NCI-H128 (cell line): ENCODE measurements at regions not wholly inside any gene's neighbourhood (a gene's known extent, or its start where the extent isn't known, plus 50 kb on each side); places are given as distances from the start of the nearest gene placed in this dataset.

ENCODE experiments used
- DNase-seq: peaks from one replicate; lab custom pipeline; 2025; ENCODE audit not compliant: unreplicated experiment; lab: John Stamatoyannopoulos, UW

DNA sequence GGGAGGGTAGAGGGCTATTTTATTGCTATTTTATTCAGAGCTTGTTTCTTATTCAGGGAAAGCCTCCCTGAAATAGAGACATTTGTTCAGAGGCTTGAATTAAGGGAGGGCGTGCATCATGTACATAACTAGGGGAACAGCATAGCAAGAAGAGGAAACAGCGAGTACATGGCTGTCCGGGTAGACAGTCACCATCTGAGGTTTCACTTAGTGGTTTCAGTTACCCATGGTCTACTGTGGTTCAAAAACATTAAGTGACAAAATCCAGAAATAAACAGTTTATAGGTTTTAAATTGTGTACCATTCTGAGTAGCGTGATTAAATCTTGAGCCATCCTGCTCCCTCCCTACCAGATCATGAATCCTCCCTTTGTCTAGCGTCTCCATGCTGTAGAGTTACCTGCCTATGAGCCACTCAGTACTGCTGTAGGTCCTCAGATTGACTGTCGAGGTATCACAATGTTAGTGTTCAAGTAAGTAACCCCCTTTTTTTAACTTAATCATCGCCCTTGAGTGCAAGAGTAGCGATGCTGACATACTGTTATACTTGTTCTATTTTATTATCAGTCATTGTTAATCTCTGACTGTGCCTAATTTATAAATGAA is 791.5 kb downstream of the TFAP2A start:
- no peak for DNase-seq

DNA sequence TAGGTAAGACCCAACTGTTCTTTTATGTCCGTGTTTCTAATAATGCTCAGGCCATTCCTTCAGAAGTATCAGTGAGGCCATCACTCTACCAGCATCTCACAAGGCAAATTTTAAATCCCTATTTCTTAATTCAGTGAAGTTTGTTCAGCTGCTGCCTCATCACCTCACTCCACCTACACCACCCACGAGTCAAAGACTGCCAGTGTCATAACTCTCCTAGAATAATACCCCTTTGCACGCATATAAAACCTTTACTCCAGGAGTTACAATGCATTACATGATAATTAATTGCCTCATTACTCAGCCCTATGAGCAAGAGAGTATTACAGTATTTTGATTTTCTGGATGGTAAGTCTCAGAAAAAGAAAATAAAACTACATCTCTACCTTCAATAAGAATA is 793.6 kb downstream of the TFAP2A start:
- no peak for DNase-seq

DNA sequence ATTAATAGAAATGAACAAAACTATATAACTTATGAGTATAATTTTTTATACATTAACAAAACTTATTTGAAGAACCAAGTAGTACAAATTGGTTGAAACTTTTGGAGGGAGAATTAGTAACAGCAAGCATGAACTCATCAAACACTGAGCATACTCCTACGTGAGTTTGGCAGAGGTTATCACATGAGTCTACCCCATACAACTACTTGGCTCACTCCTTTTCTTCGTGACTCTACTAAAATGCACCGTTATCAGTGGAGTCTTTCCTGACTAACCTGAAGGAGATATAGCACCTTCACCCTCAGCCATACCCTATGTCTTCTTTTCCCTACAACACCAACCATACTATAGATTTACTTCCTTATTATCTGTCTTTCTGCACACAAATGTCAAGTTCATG is 794.2 kb downstream of the TFAP2A start:
- DNase-seq = no peak

DNA sequence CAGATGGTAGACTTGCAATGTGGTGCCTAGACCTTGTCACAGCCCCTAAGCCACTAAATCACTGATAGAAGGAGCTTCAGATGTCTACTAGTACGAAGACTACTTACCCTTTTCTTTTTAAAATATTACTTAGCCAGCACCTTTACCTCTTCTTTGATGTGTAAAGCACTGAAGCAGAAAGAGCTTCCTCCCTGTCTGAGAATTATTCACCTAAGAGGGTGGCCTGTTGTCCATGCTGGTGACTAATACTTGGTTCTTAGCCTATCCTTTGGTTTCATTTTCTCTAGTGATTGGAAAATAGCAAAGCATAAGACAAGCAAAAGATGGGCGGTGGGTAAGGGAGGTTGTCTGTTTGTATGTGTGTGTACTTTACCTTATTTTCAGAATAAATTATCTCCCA is 794.6 kb downstream of the TFAP2A start:
- DNase-seq = no peak

DNA sequence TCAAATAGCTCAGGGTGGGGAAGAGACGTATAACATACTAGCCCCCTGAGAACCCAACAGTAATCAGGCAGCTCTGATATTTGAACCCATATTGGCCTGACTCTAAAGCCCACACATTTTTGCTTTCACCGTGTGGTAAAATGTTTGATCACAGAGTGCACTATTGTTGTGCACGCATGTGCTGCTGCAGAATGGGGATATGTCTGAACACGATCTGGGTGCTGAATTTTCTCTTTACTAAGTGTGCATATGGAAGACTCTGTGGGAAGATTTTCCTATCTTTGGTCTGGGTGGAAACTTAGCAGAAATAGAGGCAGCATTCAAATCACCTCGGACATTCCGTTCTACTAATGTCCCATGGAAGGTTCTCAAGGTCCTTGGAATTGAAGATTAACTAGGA is 800.1 kb downstream of the TFAP2A start:
- no peak for DNase-seq

DNA sequence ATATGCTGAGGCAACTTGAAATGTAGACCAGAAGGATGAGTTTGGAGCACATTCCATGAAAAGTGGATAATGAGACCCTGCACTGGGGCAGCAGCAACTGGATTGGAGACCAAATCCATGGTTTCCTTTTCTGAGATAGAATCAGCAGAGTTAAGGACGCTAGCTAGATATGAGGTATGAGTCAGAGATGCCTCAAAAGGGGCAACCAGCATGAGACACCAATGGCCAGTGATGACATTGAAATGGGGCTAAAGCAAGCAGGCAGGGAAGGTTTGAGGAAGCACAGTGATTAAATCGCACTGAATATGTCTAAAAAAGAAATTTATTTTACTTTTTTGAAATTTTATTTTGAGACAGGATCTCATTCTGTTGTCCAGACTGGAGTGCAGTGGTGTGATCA is 802.4 kb downstream of the TFAP2A start:
- DNase-seq = no peak

DNA sequence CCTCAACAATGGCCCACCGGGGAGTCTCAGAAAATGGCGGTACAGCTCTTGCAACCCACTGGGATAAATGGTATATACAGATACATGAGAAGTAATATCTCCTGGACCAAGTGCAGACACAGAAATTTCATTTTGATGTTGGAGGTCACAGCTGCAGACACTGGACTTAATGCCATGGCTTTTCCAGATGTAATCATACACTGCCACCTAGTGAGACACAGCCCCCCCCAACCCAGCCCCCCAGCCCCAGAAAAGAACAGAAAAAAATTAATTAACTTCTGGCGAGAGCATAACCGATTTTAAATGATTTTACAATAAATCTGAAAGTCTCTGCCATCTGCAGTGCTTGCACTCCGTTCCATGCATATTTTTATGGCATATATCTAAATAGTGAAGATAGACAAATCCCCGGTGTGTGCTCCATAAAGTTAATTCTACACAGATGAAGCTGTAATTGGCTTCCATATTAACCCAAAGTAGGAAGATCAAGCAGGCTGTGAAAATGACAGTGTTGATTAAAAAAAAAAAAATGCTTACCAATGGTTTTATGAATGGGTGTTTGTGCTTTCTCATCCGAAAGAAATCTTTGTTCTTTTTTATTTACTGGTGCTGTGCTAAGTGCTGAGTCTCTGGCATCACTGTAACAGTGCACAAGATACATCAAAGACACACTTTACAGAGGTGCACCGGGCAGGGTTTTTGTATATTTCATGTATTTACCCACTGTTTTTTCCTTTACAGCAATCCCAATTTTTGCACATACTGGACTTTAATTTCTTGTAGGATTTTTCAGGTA is 804.1 kb downstream of the TFAP2A start:
- DNase-seq = no peak

DNA sequence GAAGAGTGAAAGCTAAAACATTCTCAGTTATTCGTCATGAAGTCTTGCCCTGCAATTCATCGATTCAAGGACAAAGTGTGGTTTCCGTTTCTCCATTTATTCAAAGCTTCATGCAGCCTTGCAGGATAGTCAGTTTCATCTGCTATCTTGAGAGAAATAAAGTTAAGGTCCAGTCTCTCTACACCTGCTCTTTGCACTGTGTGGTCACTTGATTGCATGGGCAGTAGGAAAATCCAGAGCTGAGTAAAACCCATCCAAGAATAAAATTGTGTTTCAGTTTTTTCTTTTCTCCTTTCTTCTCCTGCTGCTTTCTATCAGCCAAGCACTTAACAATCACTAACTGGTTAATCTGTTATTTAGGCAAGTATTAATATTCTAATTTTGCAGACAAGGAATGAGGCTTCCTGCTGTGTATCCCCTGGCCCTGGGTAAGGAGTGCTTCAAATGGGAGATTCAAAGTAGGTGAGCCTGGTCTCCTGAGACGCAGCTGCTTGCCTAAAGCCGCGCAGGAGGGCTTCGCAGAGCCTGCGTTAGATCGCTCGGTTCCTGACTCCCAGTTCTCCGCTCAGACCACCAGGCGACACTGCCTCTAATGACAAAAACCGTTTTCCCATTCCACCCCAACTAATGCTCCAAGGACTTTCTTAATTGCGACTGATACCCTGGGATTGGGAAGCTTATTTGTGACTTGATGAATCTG is 808.3 kb downstream of the TFAP2A start:
- DNase-seq = no peak

DNA sequence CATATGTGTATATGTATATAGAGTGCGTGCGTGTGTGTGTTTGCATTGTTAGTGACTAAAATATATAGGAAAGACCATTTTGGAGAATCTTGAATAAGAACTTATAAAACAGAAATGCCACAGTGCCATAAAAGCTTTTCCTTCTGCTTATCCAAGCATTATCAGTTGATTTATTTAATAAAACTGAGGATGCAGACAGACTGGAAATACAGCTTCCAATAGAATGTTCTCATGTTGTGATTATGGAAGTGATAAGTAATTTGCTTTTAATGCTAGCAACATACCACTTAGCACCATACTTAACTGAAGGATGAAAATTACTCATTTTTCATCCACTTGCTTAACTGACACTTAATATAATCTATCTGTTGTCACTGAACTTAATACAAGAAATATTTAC is 820.1 kb downstream of the TFAP2A start:
- no peak for DNase-seq

DNA sequence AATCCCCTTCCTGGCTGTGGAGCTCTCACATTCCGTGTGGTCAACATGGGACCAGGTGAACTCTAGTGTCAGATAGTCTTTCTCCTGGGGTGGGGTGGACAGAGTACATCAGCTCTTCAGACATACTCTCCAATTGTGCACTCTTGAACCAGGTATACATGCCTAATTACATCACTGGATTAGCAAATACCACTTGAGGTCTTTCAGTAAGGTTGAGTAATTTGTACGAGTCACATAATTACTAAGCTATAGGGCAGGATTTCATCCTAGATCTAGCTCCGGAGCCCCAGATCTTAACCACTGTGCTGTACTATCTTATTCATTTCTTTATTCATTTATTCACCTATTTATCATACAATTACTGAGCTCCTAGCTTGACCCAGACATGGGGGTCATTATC is 821.3 kb downstream of the TFAP2A start:
- DNase-seq = no peak

DNA sequence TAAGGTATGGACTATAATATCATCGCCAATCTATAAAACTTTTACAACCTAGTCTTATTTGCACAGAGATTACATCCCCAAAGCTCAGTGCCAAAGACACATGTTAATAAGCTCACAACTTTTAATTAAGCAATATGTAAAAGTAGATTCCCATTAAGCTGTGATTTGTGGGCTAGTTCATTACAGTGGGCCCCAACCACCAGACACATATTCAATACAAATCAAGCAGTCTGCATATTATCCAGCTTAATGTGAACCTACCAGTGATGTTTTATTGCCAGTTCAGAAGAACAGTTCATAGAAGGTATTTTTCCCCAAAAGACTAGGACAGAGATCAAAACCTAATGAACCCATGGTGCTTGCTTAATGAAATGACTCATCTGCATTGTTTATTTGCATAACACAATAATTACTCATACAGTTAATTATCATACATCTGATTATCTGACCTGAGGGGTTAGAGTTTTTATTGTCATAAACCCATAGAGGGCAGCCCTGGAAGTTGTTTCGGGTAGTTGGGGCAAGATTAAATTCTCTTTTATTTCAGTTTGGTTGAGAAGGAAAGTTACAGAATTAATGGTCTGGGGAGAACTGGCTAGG is 831.0 kb downstream of the TFAP2A start:
- DNase-seq = no peak

DNA sequence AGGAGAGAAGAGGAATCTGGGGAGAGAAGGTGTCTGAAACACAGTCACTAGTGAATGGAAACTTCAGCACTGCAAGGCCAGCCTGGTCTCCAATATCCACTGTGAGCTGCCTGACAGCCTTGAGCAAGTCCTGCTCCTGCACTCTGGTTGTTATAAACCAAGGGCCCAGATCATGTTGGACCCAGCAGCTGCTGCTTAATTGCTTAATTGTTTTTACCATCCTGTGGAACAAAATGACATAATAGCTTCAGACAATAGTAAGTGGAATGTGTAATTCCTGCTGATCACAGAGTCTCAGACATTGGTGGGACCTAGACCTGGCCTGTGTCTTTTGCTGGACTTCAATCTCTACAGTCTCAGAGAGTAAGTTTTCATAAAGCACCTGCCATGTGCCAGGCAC is 833.7 kb downstream of the TFAP2A start:
- no peak for DNase-seq

DNA sequence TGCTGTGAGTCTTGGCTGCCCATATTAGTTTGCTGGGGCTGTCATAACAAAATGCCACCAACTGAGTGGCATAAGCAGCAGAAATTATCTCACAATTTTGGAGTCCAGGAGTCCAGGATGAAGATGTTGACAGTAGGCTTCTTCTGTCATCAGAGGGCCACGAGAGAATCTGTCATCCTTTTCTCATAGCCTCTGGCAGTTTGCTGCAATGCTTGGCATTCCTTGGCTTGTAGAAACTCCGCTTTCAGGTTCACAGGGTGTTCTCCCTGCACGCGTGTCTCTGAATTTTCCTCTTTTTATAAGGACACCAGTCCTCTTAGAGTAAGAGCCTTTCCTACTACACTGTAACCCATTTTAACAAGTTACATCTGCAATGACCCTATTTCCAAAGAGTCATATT is 838.4 kb downstream of the TFAP2A start:
- DNase-seq = no peak

DNA sequence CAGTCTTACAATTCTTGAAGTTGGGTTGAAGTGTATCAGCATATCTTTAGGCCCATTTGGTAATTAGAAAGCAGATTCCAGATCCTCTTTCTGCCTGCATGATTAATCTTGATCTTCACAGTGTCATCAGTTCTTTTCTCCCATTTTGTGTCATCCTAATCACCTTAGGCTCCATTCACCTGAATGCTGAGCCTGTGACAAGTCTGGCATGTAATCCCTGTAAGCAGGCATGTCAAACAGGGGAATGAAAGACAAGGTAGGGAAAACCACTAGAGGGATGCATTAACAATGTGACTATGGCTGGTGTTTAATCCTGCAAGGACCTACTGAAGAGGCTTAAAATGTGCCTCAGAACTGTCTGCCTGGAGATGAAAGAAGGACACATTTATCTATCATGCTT is 848.8 kb downstream of the TFAP2A start:
- no peak for DNase-seq

DNA sequence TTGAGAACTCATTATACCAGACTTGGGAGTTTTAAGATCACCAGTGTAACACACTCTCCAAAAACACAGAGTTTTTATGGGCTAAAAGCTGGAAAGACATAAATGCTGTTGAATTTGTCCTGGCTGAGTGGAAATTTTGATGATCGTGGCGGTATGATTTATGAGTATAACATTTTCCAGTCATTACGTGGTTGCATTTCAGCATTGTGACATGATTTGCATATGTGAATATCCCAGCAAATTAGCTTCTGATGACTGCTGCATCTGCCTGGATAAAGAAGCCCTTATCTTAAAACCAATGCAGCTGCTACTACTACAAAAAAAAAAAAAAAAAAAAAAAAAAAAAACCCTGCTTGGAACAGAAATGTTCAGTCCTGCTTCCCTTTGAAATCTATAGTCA is 850.9 kb downstream of the TFAP2A start:
- no peak for DNase-seq

DNA sequence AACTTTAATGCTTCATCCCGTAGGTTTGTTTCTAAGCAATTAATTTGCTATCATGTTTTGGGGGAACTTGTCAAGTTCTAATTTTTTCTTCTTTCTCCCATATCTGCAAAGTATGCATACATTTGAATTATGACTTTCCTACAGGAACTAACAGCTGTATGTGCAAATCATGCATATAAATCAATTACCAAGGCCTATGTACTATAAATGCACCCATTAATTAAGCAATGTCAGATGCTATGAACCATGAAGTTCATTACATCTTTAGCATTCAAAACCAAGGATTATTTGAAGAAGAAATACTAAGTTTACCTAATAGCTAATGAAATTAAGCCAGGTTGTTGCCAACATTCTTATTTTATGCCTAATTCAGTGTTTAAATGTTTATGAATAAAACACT is 851.3 kb downstream of the TFAP2A start:
- no peak for DNase-seq

DNA sequence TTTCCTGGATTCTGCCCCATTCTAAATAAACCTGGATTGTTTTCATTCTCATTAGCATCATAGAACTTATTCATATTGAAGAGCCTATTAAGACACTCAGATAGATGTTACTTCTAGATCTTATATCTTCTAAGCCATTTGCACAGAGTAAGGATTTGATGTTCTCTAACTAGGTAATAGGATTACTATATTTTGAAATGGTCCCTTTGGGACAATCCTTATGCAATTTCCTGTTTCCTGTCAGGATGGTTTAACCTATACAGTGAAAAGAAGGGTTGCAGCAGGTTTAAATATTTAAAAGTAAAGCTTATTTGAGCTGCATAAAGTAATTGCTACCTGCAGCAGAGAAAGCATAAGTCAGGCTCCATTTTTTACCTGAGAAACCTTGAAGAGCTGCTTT is 860.1 kb downstream of the TFAP2A start:
- DNase-seq = no peak

DNA sequence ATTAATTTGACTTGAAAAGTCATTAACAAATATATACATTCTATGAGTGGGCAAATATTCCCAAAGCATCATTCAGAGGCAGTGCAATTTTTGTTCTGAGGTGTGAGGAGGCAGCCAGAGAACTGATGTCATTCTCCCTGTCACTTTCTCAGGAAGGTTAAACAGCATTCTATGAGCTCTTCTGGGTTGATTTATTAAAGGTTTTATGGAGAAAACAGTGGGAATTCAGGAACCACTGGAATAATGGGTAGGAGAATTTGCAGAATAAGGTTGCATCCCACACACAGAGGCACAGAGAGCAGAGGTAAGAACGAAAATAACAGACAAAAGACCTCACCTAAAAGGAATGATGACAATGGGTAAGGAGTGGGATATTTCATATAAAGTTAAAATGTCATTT is 860.6 kb downstream of the TFAP2A start:
- no peak for DNase-seq

DNA sequence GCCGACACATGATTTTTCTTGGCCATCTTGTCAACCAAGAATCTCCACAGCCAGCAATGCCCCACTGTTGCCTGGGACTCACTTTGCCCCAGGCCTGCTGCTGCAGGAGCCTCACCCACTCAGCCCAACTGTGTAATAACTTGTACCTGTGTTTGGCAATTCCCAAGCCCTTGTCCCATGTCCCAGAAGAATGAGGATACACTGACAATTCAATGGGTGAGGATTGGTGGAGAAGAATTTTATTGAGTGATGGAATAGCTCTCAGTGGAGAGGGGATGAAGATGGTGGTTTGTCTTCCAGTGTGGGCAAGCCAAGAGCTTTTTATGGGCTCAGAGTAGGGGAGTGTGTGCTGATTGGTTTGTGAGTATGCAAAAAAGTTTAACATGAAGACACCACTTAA is 861.9 kb downstream of the TFAP2A start:
- DNase-seq = no peak

DNA sequence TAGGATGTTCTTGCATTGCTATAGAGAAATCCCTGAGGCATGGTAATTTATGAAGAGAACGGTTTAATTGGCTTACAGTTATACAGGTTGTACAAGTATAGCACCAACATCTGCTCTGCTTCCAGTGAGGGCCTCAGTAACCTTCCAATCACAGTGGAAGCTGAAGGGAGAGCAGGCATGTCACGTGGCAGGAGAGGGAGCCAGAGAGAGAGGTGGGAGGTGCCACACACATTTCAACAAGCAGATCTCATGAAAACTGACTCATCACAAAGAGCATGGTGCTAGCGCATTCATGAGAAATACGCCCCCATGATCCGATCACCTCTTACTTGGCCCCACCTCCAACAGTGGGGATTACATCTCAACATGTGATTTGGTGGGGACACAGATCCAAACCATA is 871.2 kb downstream of the TFAP2A start:
- DNase-seq = no peak

DNA sequence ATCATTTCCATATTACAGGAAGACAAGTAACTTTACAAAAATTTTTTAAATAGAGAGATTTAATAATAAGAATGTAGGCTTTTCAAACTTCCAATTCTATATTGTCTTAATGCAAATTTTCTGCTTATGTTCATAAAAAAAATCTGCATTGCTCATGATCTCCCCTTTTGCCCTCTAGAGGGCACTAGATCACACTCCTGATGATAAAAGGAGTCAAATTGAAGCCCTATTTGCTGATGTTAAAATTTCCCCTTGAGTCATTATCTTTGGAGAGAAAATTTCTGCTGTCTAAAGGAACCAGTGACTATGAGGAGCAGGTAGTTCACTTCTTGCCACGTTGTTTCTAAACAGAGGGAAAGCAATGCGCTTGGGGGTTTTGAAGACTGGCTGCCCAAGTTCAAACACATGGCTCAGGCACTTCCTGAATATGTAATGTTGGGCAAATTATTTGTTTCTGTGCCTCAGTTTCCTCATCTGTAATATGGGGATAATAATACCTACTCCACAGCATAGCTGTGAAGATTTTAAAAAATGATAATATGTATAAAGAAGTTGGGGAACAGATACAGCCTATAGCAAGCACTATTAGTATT is 874.2 kb downstream of the TFAP2A start:
- no peak for DNase-seq

DNA sequence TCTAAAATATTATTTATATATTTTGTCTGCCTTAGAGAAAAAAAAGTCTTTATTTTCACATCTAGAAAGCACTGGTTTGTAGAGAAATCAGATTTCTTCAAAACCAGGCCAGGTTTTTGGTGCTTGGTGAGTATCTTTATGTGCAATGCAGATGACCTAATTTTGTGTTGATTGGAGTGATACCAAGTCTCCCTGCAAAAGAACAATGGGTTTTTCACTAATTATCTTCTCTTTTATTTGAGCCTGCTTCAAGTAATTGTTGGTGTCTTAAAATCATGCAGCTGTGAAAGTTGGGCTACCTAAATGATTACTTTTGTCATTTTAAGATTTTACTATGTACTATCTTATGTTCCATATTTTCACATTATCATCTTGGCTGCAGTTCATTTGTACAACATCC is 874.7 kb downstream of the TFAP2A start:
- DNase-seq = no peak
